Testis (tissue), 2 donors: ENCODE measurements at regions not wholly inside any gene's neighbourhood (a gene's known extent, or its start where the extent isn't known, plus 50 kb on each side); places are given as distances from the start of the nearest gene placed in this dataset.

Experiments
- DNase-seq: peaks from one replicate; pipeline ENCODE4 v3.0.0-alpha.2; 2019
- H3K27ac ChIP-seq, 2 donors: fragments of 200-600 bp; sonication (generic); one replicate each; pipeline ENCODE4 v1.5.1; 2019
- H3K27me3 ChIP-seq: fragments of 200-600 bp; sonication (generic); one replicate; pipeline ENCODE4 v1.5.1; 2019
- H3K36me3 ChIP-seq: fragments of 200-600 bp; sonication (generic); one replicate; pipeline ENCODE4 v1.5.1; 2017; ENCODE audit warnings: low read depth; ENCODE audit errors: missing control alignments
- H3K4me1 ChIP-seq: fragments of 200-600 bp; sonication (generic); one replicate; pipeline ENCODE4 v1.5.1; 2019
- H3K4me3 ChIP-seq, 2 donors: fragments of 200-600 bp; sonication (generic); one replicate each; pipeline ENCODE4 v1.5.1; 2017 to 2019
- H3K9me3 ChIP-seq: fragments of 200-600 bp; sonication (generic); one replicate; pipeline ENCODE4 v1.5.1; 2017
- POLR2A ChIP-seq: fragments of 450-650 bp; IDR thresholded peaks from one replicate; pipeline ENCODE4 v1.6.1; 2017; ENCODE audit warnings: antibody characterized with exemption, mild to moderate bottlenecking, moderate library complexity
- WGBS, 2 donors: methylation state at CpG; one replicate each; pipeline ENCODE4 v1.1.5; 2018; 5-methylcytosine and 5-hydroxymethylcytosine counted together
- intact Hi-C: fragments of 100-400 bp; cut with DNase I; formaldehyde crosslinking; loops from one replicate; pipeline ENCODE4 v1.15.1; 2023; ENCODE audit warnings: low total_unique reads
- TF ChIP-seq, protein P1 (sequence below), 3 experiments: fragments of 450-650 bp in 2 of 3; fragments of 200-600 bp in 1 of 3; sonication (generic) in 1 of 3; IDR thresholded peaks; one replicate each; pipeline ENCODE4 v1.5.1; 2016 to 2019; ENCODE audit warnings: antibody characterized with exemption in 3 of 3, mild to moderate bottlenecking in 2 of 3, moderate library complexity in 1 of 3

DNA sequence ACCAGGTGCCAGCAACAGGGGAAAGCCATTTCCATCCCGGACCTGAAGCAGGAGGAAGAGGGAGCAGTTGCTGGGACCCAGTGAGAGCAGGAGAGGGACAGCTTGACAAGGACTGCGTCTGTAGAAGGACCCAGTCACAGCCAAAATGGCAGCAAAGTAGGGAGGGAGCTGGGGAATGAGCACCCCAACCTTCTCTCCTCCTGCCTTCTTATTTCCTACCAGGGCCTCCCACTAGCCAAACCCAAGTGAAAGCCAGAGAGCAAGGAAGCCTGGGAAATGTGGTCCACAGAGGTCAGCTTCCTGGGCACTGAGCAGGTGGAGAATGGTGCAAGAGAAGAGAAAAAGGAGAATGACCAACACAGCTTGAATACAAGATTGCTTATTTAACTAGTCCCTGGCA lies 108.5 kb upstream of the MYL2 start:
- Histone ChIP-seq H3K4me3 (no peak overlapping the region), H3K27ac (no peak overlapping the region), H3K4me1 (no peaks in the 10 kb centered on the region), H3K9me3 (no peaks in the 10 kb centered on the region), H3K27me3 (no peaks in the 10 kb centered on the region), H3K36me3 (no peaks in the 10 kb centered on the region)
- no peak for TF ChIP-seq POLR2A
- TF ChIP-seq, protein P1, sequence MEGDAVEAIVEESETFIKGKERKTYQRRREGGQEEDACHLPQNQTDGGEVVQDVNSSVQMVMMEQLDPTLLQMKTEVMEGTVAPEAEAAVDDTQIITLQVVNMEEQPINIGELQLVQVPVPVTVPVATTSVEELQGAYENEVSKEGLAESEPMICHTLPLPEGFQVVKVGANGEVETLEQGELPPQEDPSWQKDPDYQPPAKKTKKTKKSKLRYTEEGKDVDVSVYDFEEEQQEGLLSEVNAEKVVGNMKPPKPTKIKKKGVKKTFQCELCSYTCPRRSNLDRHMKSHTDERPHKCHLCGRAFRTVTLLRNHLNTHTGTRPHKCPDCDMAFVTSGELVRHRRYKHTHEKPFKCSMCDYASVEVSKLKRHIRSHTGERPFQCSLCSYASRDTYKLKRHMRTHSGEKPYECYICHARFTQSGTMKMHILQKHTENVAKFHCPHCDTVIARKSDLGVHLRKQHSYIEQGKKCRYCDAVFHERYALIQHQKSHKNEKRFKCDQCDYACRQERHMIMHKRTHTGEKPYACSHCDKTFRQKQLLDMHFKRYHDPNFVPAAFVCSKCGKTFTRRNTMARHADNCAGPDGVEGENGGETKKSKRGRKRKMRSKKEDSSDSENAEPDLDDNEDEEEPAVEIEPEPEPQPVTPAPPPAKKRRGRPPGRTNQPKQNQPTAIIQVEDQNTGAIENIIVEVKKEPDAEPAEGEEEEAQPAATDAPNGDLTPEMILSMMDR (IDR thresholded peaks at IDR 0.05): no peak
- intact Hi-C loops: loop anchor here (10.0 kb wide), 1 partner anchor 266 kb away; no protein-coding TSS in a partner anchor
- 81 to 86% methylated on average over 2 of the region's 2 CpGs for WGBS, 2 donors
- no peak for DNase-seq

DNA sequence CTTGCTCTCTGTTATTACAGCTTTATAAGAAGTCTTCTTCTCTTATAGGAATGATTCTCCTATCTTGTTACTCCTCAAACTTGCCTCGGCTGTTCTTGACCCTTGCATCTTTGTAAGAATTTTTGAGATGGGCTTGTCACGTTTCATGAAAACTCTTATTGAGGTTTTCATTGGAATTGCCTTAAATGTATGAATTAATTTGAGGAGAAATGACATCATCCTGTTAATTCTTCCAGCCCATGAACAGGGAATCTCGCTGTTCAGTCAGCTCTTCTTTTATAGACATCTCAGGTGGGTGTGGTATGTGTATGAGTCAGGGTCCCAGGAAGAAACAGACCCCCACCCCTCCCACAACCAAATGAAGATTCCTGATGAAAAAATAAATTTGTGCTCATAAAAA lies 107.1 kb upstream of the MYL2 start:
- no peak for TF ChIP-seq POLR2A
- TF ChIP-seq, protein P1 (IDR thresholded peaks at IDR 0.05): no peak
- Histone ChIP-seq H3K36me3 (no peaks in the 10 kb centered on the region), H3K27me3 (no peaks in the 10 kb centered on the region), H3K4me3 (no peak overlapping the region), H3K9me3 (no peaks in the 10 kb centered on the region), H3K27ac (no peak overlapping the region), H3K4me1 (no peaks in the 10 kb centered on the region)
- intact Hi-C loops: loop anchor here (10.0 kb wide), 1 partner anchor 267 kb away; no protein-coding TSS in a partner anchor
- no peak for DNase-seq
- 84 to 86% methylated on average over 3 of the region's 3 CpGs for WGBS, 2 donors

DNA sequence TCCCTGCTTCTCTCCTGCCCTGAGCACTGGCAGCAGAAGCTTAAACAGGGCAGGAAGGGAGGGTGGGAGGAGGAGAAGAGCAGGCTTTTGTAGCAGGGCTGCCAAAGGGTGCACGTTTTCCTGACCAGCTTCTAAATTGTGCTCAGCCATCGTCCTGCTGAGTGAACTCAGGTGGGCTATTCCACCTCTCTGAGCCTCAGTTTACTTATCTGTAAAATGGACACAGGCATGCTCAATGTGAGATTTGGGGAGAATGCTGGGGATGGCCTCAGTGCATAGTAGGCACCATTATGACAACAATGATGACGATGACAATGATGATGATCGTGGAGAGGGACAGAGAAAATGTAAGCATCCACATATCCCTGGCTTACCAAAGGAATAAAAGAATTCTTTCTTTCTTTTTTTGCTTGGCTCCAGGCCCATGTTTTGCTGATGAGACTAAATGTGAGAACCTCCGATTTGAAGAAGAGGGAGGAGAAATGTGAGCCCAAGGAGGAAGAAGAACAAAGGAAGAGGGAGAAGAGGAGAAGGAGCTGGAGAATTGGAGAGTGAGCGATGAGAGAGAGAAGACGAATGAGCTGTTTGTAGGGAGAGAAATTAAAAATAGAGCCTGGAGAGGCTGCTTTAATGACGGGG lies 105.5 kb upstream of the MYL2 start:
- H3K36me3 ChIP-seq: no peaks in the 10 kb centered on the region
- DNase-seq: no peak
- no peaks in the 10 kb centered on the region for H3K4me1 ChIP-seq
- no peaks in the 10 kb centered on the region for H3K9me3 ChIP-seq
- WGBS, 2 donors: 60 to 65% methylated on average over 8 of the region's 8 CpGs
- no peaks in the 10 kb centered on the region for H3K27me3 ChIP-seq
- TF ChIP-seq, protein P1 (IDR thresholded peaks at IDR 0.05): no peak
- no peak for TF ChIP-seq POLR2A
- no peak overlapping the region for H3K27ac ChIP-seq
- H3K4me3 ChIP-seq: no peak overlapping the region
- intact Hi-C loops: loop anchor here (10.0 kb wide), 1 partner anchor 269 kb away; no protein-coding TSS in a partner anchor

DNA sequence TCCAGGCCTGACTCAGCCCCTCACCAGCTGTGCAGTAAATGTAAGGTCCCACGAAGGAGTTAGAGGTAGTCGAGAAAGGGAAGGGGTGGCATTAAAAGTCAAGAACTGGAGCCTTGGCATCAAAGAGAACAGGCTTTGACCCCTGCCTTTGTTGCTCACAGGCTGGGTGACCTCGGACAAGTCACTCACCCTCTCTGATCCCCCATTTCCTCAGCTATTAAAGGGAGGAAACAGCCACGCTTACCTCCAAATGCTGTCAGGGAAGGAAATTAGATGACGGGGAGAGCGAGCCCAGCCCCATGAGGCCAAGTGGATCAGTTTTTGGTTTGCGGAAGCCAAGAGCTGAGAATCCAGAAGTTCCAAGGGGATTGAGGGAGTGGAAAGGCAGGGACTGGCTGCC lies 104.9 kb upstream of the MYL2 start:
- no peaks in the 10 kb centered on the region for H3K9me3 ChIP-seq
- intact Hi-C loops: loop anchor here (10.0 kb wide), 1 partner anchor 270 kb away; no protein-coding TSS in a partner anchor
- WGBS, 2 donors: 77 to 82% methylated on average over 7 of the region's 7 CpGs
- no peak overlapping the region for H3K4me3 ChIP-seq
- H3K36me3 ChIP-seq: no peaks in the 10 kb centered on the region
- H3K27ac ChIP-seq: no peak overlapping the region
- no peak for TF ChIP-seq POLR2A
- TF ChIP-seq, protein P1 (IDR thresholded peaks at IDR 0.05): no peak
- no peak for DNase-seq
- H3K4me1 ChIP-seq: no peaks in the 10 kb centered on the region
- no peaks in the 10 kb centered on the region for H3K27me3 ChIP-seq
